GM18867 (cell line): ENCODE measurements at regions not wholly inside any gene's neighbourhood (a gene's known extent, or its start where the extent isn't known, plus 50 kb on each side); places are given as distances from the start of the nearest gene placed in this dataset.
"Not testable (repeated sequence)": the region's sequence is repeated elsewhere in the genome, so short reads cannot be mapped to it uniquely, and the experiment has no call there.

Experiments used
- ATAC-seq: cut with Tn5 transposase; IDR thresholded peaks from one replicate; pipeline ENCODE4 v1.9.1; 2021; ENCODE audit warnings: mild to moderate bottlenecking, moderate library complexity; ENCODE audit not compliant: unreplicated experiment

GRCh38 chr11:29119116-29119515 lies 897.7 kb downstream of the KCNA4 start:
- no peak for ATAC-seq

GRCh38 chr11:29100967-29101366 lies 915.9 kb downstream of the KCNA4 start:
- ATAC-seq: no peak

- no peak for ATAC-seq
These were observed 921.0 kb downstream of the KCNA4 start for GRCh38 chr11:29095821-29096220.

- ATAC-seq: no peak
These were observed 923.3 kb downstream of the KCNA4 start for GRCh38 chr11:29093416-29094120.

- no peak for ATAC-seq
These were observed 929.5 kb downstream of the KCNA4 start for GRCh38 chr11:29087200-29087812.

GRCh38 chr11:29075726-29076125 lies 941.1 kb downstream of the KCNA4 start:
- ATAC-seq: no peak

GRCh38 chr11:29063630-29064361 lies 953.0 kb downstream of the KCNA4 start:
- ATAC-seq: no peak

GRCh38 chr11:29061452-29061851 lies 953.3 kb downstream of the METTL15 start:
- no peak for ATAC-seq

GRCh38 chr11:29056487-29056886 lies 948.3 kb downstream of the METTL15 start:
- not testable (repeated sequence) for ATAC-seq

- ATAC-seq: no peak
These were observed 943.7 kb downstream of the METTL15 start for GRCh38 chr11:29051935-29052334.

GRCh38 chr11:29050962-29051361 lies 942.8 kb downstream of the METTL15 start:
- ATAC-seq: not testable (repeated sequence)

GRCh38 chr11:29040489-29040888 lies 932.3 kb downstream of the METTL15 start:
- no peak for ATAC-seq

- no peak for ATAC-seq
These were observed 924.4 kb downstream of the METTL15 start for GRCh38 chr11:29032384-29033149.

- no peak for ATAC-seq
These were observed 921.3 kb downstream of the METTL15 start for GRCh38 chr11:29029452-29029851.

GRCh38 chr11:29027436-29027835 lies 919.2 kb downstream of the METTL15 start:
- no peak for ATAC-seq

GRCh38 chr11:29026286-29026685 lies 918.1 kb downstream of the METTL15 start:
- ATAC-seq: no peak

- no peak for ATAC-seq
These were observed 916.8 kb downstream of the METTL15 start for GRCh38 chr11:29025001-29025400.

GRCh38 chr11:29024386-29024785 lies 916.2 kb downstream of the METTL15 start:
- no peak for ATAC-seq

- no peak for ATAC-seq
These were observed 915.6 kb downstream of the METTL15 start for GRCh38 chr11:29023761-29024160.

GRCh38 chr11:29022676-29023075 lies 914.5 kb downstream of the METTL15 start:
- no peak for ATAC-seq

GRCh38 chr11:29019960-29020683 lies 911.9 kb downstream of the METTL15 start:
- no peak for ATAC-seq
